Chondrocyte (in vitro differentiated cells): ENCODE measurements at regions not wholly inside any gene's neighbourhood (a gene's known extent, or its start where the extent isn't known, plus 50 kb on each side); places are given as distances from the start of the nearest gene placed in this dataset.

Source experiments
- DNase-seq: peaks from one replicate; pipeline ENCODE4 v3.0.0; 2021; ENCODE audit warnings: mixed read lengths, low spot score
- H3K27ac Mint-ChIP-seq: one replicate; pipeline ENCODE4 v1.8.0; 2021; ENCODE audit warnings: mild to moderate bottlenecking, moderate library complexity, mixed read lengths; ENCODE audit not compliant: unreplicated experiment
- H3K27me3 Mint-ChIP-seq: 2 replicates; pipeline ENCODE4 v1.8.0; 2021; ENCODE audit warnings: low read depth, mixed read lengths
- H3K36me3 Mint-ChIP-seq: 2 replicates; pipeline ENCODE4 v1.8.0; 2021; ENCODE audit warnings: low read depth, mixed read lengths
- H3K4me1 Mint-ChIP-seq: 2 replicates; pipeline ENCODE4 v1.8.0; 2021; ENCODE audit warnings: low read depth, mild to moderate bottlenecking, mixed read lengths
- H3K4me3 Mint-ChIP-seq: one replicate; pipeline ENCODE4 v1.8.0; 2021; ENCODE audit warnings: mild to moderate bottlenecking, moderate library complexity, mixed read lengths; ENCODE audit not compliant: unreplicated experiment
- H3K9me3 Mint-ChIP-seq: 2 replicates; pipeline ENCODE4 v1.8.0; 2021; ENCODE audit warnings: low read depth, mixed read lengths
- TF ChIP-seq, protein P1 (sequence below): fragments of 200-600 bp; sonication (generic); IDR thresholded peaks from 2 replicates; pipeline ENCODE4 v1.5.0; 2021; ENCODE audit warnings: antibody characterized with exemption, mild to moderate bottlenecking, moderate library complexity

- H3K27ac Mint-ChIP-seq, result no peak overlapping the region
Observed at GRCh38 chr17:70407506-70407905, 238.2 kb downstream of the KCNJ2 start.

DNA sequence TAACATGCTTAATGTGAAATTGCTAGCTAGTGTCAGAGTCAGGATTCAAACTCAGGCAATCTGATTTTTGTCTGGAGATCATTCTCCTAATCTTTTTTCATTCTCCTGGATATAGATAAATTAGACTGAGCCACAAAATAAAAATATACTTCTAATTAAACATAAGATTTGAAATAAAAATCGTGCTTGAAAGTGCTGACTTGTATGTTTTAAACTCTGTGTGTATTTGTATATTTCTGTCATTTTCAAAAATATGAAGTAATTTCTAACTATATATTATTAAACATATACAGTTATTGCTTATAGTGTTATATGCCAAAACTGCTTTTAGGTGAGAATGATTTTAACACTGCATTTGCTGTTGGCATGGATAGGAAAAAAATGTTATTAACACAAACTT, 239.4 kb downstream of the KCNJ2 start:
- no peak for DNase-seq
- H3K4me1 Mint-ChIP-seq, result peaks cover 22% of the 10 kb centered on the region
- TF ChIP-seq, protein P1, sequence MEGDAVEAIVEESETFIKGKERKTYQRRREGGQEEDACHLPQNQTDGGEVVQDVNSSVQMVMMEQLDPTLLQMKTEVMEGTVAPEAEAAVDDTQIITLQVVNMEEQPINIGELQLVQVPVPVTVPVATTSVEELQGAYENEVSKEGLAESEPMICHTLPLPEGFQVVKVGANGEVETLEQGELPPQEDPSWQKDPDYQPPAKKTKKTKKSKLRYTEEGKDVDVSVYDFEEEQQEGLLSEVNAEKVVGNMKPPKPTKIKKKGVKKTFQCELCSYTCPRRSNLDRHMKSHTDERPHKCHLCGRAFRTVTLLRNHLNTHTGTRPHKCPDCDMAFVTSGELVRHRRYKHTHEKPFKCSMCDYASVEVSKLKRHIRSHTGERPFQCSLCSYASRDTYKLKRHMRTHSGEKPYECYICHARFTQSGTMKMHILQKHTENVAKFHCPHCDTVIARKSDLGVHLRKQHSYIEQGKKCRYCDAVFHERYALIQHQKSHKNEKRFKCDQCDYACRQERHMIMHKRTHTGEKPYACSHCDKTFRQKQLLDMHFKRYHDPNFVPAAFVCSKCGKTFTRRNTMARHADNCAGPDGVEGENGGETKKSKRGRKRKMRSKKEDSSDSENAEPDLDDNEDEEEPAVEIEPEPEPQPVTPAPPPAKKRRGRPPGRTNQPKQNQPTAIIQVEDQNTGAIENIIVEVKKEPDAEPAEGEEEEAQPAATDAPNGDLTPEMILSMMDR, result no peak
- peaks cover 2% of the 10 kb centered on the region for H3K27me3 Mint-ChIP-seq
- H3K36me3 Mint-ChIP-seq, result no peaks in the 10 kb centered on the region
- no peaks in the 10 kb centered on the region for H3K9me3 Mint-ChIP-seq
- H3K4me3 Mint-ChIP-seq, result no peak overlapping the region
- no peak overlapping the region for H3K27ac Mint-ChIP-seq

More at GRCh38 chr17:70407506-70407905, 238.2 kb downstream of the KCNJ2 start:
- H3K36me3 Mint-ChIP-seq, result no peaks in the 10 kb centered on the region
- TF ChIP-seq, protein P1, result no peak
- no peak overlapping the region for H3K4me3 Mint-ChIP-seq
- H3K27me3 Mint-ChIP-seq, result peaks cover 1% of the 10 kb centered on the region
- H3K4me1 Mint-ChIP-seq, result peaks cover 22% of the 10 kb centered on the region
- DNase-seq, result no peak
- no peaks in the 10 kb centered on the region for H3K9me3 Mint-ChIP-seq

GRCh38 chr17:70414300-70414699, 245.0 kb downstream of the KCNJ2 start:
- Mint-ChIP-seq H3K9me3 (no peaks in the 10 kb centered on the region), H3K4me3 (no peak overlapping the region), H3K4me1 (no peaks in the 10 kb centered on the region), H3K27me3 (peaks cover 2% of the 10 kb centered on the region), H3K27ac (no peak overlapping the region), H3K36me3 (no peaks in the 10 kb centered on the region)
- TF ChIP-seq, protein P1, result no peak
- DNase-seq, result no peak

DNA sequence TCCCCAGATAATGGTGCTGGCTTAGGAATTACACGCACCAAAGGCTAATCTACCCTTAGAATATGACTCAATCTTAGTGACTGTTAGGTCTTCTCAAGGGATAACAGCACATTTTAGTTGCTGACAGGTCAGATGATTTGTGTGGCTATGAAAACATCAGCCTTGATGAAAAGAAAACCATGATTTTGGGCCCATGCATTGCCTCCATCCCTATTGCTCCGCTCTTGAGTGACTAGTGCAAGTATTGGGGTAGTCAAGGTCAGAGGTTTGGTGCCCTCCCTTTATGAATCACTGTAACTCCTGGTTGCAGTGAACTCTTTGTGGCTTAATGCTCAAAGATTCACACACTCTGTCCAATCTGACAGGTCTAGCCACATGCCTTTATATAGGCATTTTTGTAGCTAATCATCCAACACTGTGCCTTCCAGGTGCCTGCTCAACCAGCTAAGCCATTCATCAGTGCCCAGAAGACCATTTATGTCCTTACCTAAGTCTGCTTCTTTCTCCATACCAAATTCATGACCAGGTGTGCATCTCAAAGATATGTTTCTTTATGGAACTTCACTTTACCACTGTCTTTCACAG, 251.6 kb downstream of the KCNJ2 start:
- Mint-ChIP-seq H3K9me3 (no peaks in the 10 kb centered on the region), H3K4me1 (no peaks in the 10 kb centered on the region), H3K36me3 (no peaks in the 10 kb centered on the region), H3K27ac (no peak overlapping the region), H3K27me3 (peaks cover 8% of the 10 kb centered on the region), H3K4me3 (no peak overlapping the region)
- DNase-seq, result no peak
- TF ChIP-seq, protein P1, result no peak

- no peaks in the 10 kb centered on the region for H3K36me3 Mint-ChIP-seq
- H3K27ac Mint-ChIP-seq, result no peak overlapping the region
- H3K4me3 Mint-ChIP-seq, result no peak overlapping the region
- TF ChIP-seq, protein P1, result no peak
- no peaks in the 10 kb centered on the region for H3K9me3 Mint-ChIP-seq
- H3K4me1 Mint-ChIP-seq, result no peaks in the 10 kb centered on the region
- no peak for DNase-seq
- peaks cover 19% of the 10 kb centered on the region for H3K27me3 Mint-ChIP-seq
Observed at GRCh38 chr17:70422862-70423261, 253.5 kb downstream of the KCNJ2 start.
